ENCODE measurements at regions not wholly inside any gene's neighbourhood (a gene's known extent, or its start where the extent isn't known, plus 50 kb on each side); places are given as distances from the start of the nearest gene placed in this dataset.

- TF ChIP-seq MYC (IDR thresholded peaks at IDR 0.05; ENCODE audit: low read depth, low read length) (no peak), FOS (IDR thresholded peaks at IDR 0.05; ENCODE audit: borderline replicate concordance, insufficient read depth, low read length) (no peak), POLR2A (IDR thresholded peaks at IDR 0.05; ENCODE audit: low read depth, low read length) (no peak), JUN (IDR thresholded peaks at IDR 0.05; ENCODE audit: borderline replicate concordance, insufficient read depth, insufficient read length, low read depth) (no peak), EZH2 (IDR thresholded peaks at IDR 0.05; ENCODE audit: borderline replicate concordance, low read depth, low read length, severe bottlenecking) (no peak), POLR2AphosphoS5 (IDR thresholded peaks at IDR 0.05; ENCODE audit: insufficient read depth, low read depth, low read length) (no peak), GATA2 (IDR thresholded peaks at IDR 0.05; ENCODE audit: insufficient read depth, insufficient read length, low read depth, low read length) (no peak)
- TF ChIP-seq, protein P1, sequence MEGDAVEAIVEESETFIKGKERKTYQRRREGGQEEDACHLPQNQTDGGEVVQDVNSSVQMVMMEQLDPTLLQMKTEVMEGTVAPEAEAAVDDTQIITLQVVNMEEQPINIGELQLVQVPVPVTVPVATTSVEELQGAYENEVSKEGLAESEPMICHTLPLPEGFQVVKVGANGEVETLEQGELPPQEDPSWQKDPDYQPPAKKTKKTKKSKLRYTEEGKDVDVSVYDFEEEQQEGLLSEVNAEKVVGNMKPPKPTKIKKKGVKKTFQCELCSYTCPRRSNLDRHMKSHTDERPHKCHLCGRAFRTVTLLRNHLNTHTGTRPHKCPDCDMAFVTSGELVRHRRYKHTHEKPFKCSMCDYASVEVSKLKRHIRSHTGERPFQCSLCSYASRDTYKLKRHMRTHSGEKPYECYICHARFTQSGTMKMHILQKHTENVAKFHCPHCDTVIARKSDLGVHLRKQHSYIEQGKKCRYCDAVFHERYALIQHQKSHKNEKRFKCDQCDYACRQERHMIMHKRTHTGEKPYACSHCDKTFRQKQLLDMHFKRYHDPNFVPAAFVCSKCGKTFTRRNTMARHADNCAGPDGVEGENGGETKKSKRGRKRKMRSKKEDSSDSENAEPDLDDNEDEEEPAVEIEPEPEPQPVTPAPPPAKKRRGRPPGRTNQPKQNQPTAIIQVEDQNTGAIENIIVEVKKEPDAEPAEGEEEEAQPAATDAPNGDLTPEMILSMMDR (IDR thresholded peaks at IDR 0.05; ENCODE audit: extremely low read depth in 1 of 2, insufficient read depth in 1 of 2, low read depth in 1 of 2, low read length in 2 of 2): no peak
- TF ChIP-seq, protein P2, sequence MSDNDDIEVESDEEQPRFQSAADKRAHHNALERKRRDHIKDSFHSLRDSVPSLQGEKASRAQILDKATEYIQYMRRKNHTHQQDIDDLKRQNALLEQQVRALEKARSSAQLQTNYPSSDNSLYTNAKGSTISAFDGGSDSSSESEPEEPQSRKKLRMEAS (IDR thresholded peaks at IDR 0.05; ENCODE audit: insufficient read depth, insufficient read length): no peak
These were observed 948.0 kb upstream of the EPHA7 start for GRCh38 chr6:94367316-94367715.

More at GRCh38 chr6:94367316-94367715, 948.0 kb upstream of the EPHA7 start:
- DNase-seq (ENCODE audit: low read depth, low spot score) (no peak), FAIRE-seq (no peak)
- H3K79me2 ChIP-seq (ENCODE audit: control insufficient read depth, insufficient read depth, low read length): no peaks in the 10 kb centered on the region
- H3K9me1 ChIP-seq (replicated peaks; ENCODE audit: control insufficient read depth, extremely low read depth, insufficient read depth, low read length): no peaks in the 10 kb centered on the region
- H3K9me3 ChIP-seq (replicated peaks; ENCODE audit: control insufficient read depth, insufficient read depth, low read length): no peaks in the 10 kb centered on the region
- no peak overlapping the region for H3K4me3 ChIP-seq (replicated peaks in 1 of 3; ENCODE audit: insufficient read depth in 1 of 3, low read depth in 1 of 3, low read length in 3 of 3)
- dilution Hi-C loops (cut with MboI; ENCODE audit: extremely low pct_ligation_motif_present, low sequenced_read_pairs): no loop called here
- ChIA-PET POLR2A (no interaction called here), CTCF (no interaction called here)
- no peak overlapping the region for H3K9ac ChIP-seq (replicated peaks; ENCODE audit: extremely low read depth, insufficient read depth, low read length)
- no peak overlapping the region for H2AFZ ChIP-seq (ENCODE audit: low read depth, low read length)
- no peak overlapping the region for H3K4me2 ChIP-seq (ENCODE audit: insufficient read depth, low read length)
- intact Hi-C loops (cut with micrococcal nuclease): no loop called here
- no peaks in the 10 kb centered on the region for H3K36me3 ChIP-seq (ENCODE audit: control insufficient read depth in 2 of 2, extremely low read depth in 1 of 2, insufficient read depth in 2 of 2, low read length in 2 of 2)
- no TSS peak for BruUV-seq (replicated peaks)
- H3K27me3 ChIP-seq (ENCODE audit: control insufficient read depth in 2 of 2, insufficient read depth in 2 of 2, low read length in 2 of 2): no peaks in the 10 kb centered on the region
- no peaks in the 10 kb centered on the region for H3K4me1 ChIP-seq (ENCODE audit: control insufficient read depth, extremely low read depth, insufficient read depth, low read length)
- H4K20me1 ChIP-seq (replicated peaks; ENCODE audit: control insufficient read depth, extremely low read depth, insufficient read depth, low read length): no peaks in the 10 kb centered on the region
- H3K27ac ChIP-seq (ENCODE audit: insufficient read depth, low read depth, low read length): no peak overlapping the region
